ENCODE measurements at regions not wholly inside any gene's neighbourhood (a gene's known extent, or its start where the extent isn't known, plus 50 kb on each side); places are given as distances from the start of the nearest gene placed in this dataset.

DNA sequence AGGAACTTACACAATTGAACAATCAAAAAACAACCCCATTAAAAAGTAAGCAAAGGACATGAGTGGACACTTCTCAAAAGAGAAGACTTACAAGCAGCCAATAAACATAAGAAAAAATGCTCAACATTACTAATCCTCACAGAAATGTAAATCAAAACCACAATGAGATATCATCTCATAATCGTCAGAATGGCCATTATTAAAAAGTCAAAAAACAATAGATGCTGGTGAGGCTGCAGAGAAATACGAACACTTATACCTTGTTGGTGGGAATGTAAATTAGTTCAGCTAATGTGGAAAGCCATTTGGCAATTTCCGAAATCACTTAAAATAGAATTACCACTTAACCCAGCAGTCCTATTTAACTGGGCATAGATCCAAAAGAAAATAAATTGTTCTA, 301.9 kb upstream of the KCNJ16 start:
- TF ChIP-seq, protein P1, sequence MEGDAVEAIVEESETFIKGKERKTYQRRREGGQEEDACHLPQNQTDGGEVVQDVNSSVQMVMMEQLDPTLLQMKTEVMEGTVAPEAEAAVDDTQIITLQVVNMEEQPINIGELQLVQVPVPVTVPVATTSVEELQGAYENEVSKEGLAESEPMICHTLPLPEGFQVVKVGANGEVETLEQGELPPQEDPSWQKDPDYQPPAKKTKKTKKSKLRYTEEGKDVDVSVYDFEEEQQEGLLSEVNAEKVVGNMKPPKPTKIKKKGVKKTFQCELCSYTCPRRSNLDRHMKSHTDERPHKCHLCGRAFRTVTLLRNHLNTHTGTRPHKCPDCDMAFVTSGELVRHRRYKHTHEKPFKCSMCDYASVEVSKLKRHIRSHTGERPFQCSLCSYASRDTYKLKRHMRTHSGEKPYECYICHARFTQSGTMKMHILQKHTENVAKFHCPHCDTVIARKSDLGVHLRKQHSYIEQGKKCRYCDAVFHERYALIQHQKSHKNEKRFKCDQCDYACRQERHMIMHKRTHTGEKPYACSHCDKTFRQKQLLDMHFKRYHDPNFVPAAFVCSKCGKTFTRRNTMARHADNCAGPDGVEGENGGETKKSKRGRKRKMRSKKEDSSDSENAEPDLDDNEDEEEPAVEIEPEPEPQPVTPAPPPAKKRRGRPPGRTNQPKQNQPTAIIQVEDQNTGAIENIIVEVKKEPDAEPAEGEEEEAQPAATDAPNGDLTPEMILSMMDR (IDR thresholded peaks at IDR 0.05) = no peak
- TF ChIP-seq POLR2A (IDR thresholded peaks at IDR 0.05) = no peak

Data from esophagus squamous epithelium (tissue), 4 donors.